H9 (cell line): ENCODE measurements at regions not wholly inside any gene's neighbourhood (a gene's known extent, or its start where the extent isn't known, plus 50 kb on each side); places are given as distances from the start of the nearest gene placed in this dataset.

Experiments used
- DNase-seq: peaks from one replicate; pipeline ENCODE4 v3.0.0-alpha.2; 2017
- H2AFZ ChIP-seq: one replicate; pipeline ENCODE4 v1.6.1; 2013; ENCODE audit warnings: mild to moderate bottlenecking, low read length, control low read depth, moderate library complexity
- H2AK5ac ChIP-seq: 2 replicates; pipeline ENCODE4 v1.6.1; 2013; ENCODE audit warnings: low read length, control low read depth, mixed read lengths; ENCODE audit not compliant: insufficient read length
- H2BK120ac ChIP-seq: one replicate; pipeline ENCODE4 v1.6.1; 2013; ENCODE audit warnings: low read depth, mild to moderate bottlenecking, low read length, control low read depth, inconsistent platforms; ENCODE audit not compliant: poor library complexity, severe bottlenecking
- H2BK12ac ChIP-seq: 2 replicates; pipeline ENCODE4 v1.6.1; 2013; ENCODE audit warnings: low read length, control low read depth, mixed read lengths, low read depth; ENCODE audit not compliant: insufficient read length
- H2BK15ac ChIP-seq: 2 replicates; pipeline ENCODE4 v1.6.1; 2013; ENCODE audit warnings: low read depth, low read length, control low read depth
- H2BK20ac ChIP-seq: one replicate; pipeline ENCODE4 v1.6.1; 2013; ENCODE audit warnings: low read depth, mild to moderate bottlenecking, low read length, control low read depth, inconsistent platforms; ENCODE audit not compliant: poor library complexity, severe bottlenecking
- H2BK5ac ChIP-seq: 2 replicates; pipeline ENCODE4 v1.6.1; 2013; ENCODE audit warnings: low read length, control low read depth, mixed read lengths; ENCODE audit not compliant: insufficient read length
- H3K14ac ChIP-seq: 2 replicates; pipeline ENCODE4 v1.6.1; 2013; ENCODE audit warnings: low read length, control low read depth; ENCODE audit not compliant: insufficient read depth
- H3K18ac ChIP-seq: 2 replicates; pipeline ENCODE4 v1.6.1; 2013; ENCODE audit warnings: low read depth, mild to moderate bottlenecking, mixed read lengths, low read length, control low read depth; ENCODE audit not compliant: insufficient read length
- H3K23ac ChIP-seq: 2 replicates; pipeline ENCODE4 v1.6.1; 2013; ENCODE audit warnings: low read length, control low read depth, mixed read lengths, low read depth; ENCODE audit not compliant: insufficient read length
- H3K23me2 ChIP-seq: 2 replicates; pipeline ENCODE4 v1.6.1; 2013; ENCODE audit warnings: low read depth, mild to moderate bottlenecking, mixed read lengths, low read length, control low read depth; ENCODE audit not compliant: insufficient read length, poor library complexity, severe bottlenecking
- H3K27ac ChIP-seq: 2 replicates; pipeline ENCODE4 v1.5.1; 2013; ENCODE audit warnings: low read length, control low read depth, mixed read lengths, low read depth; ENCODE audit not compliant: insufficient read length
- H3K27me3 ChIP-seq: 2 replicates; pipeline ENCODE4 v1.6.1; 2013; ENCODE audit warnings: low read length, control low read depth, inconsistent platforms; ENCODE audit not compliant: insufficient read depth
- H3K4ac ChIP-seq: 2 replicates; pipeline ENCODE4 v1.6.1; 2013; ENCODE audit warnings: low read depth, mild to moderate bottlenecking, control low read depth, inconsistent platforms, low read length, moderate library complexity
- H3K4me1 ChIP-seq: 2 replicates; pipeline ENCODE4 v1.6.1; 2013; ENCODE audit warnings: low read length, control low read depth, inconsistent platforms; ENCODE audit not compliant: insufficient read depth
- H3K4me2 ChIP-seq: 2 replicates; pipeline ENCODE4 v1.6.1; 2013; ENCODE audit warnings: low read length, control low read depth, mixed read lengths; ENCODE audit not compliant: insufficient read length, insufficient read depth
- H3K56ac ChIP-seq: 2 replicates; pipeline ENCODE4 v1.6.1; 2013; ENCODE audit warnings: low read depth, mild to moderate bottlenecking, mixed read lengths, low read length, control low read depth; ENCODE audit not compliant: insufficient read length
- H3K79me1 ChIP-seq: 2 replicates; pipeline ENCODE4 v1.6.1; 2013; ENCODE audit warnings: low read depth, mild to moderate bottlenecking, moderate library complexity, low read length, control low read depth, inconsistent platforms; ENCODE audit not compliant: insufficient read depth, poor library complexity, severe bottlenecking
- H3K79me2 ChIP-seq: 2 replicates; pipeline ENCODE4 v1.6.1; 2013; ENCODE audit warnings: low read length, control low read depth, inconsistent platforms; ENCODE audit not compliant: insufficient read depth
- H3K9ac ChIP-seq: 2 replicates; pipeline ENCODE4 v1.6.1; 2013; ENCODE audit warnings: low read length, control low read depth, mixed read lengths; ENCODE audit not compliant: insufficient read length; ENCODE audit errors: extremely low read depth
- H3K9me3 ChIP-seq: one replicate; pipeline ENCODE4 v1.6.1; 2013; ENCODE audit warnings: low read depth, low read length, inconsistent platforms; ENCODE audit not compliant: control insufficient read depth
- H3T11ph ChIP-seq: one replicate; pipeline ENCODE4 v1.6.1; 2013; ENCODE audit warnings: mild to moderate bottlenecking, low read length, control low read depth, inconsistent platforms
- H4K20me1 ChIP-seq: one replicate; pipeline ENCODE4 v1.6.1; 2013; ENCODE audit not compliant: control insufficient read depth, insufficient read length, insufficient read depth
- H4K5ac ChIP-seq: 2 replicates; pipeline ENCODE4 v1.6.1; 2013; ENCODE audit warnings: low read depth, mild to moderate bottlenecking, mixed read lengths, low read length, control low read depth; ENCODE audit not compliant: insufficient read length
- H4K8ac ChIP-seq: replicated peaks from 2 replicates; pipeline ENCODE4 v1.6.1; 2013; ENCODE audit warnings: low read length, control low read depth, mixed read lengths, low read depth; ENCODE audit not compliant: insufficient read length
- H4K91ac ChIP-seq: 2 replicates; pipeline ENCODE4 v1.6.1; 2013; ENCODE audit warnings: low read depth, mild to moderate bottlenecking, moderate library complexity, mixed read lengths, low read length, control low read depth; ENCODE audit not compliant: insufficient read length
- H3K27ac Mint-ChIP-seq, 3 experiments: 2 replicates in 2 of 3; 3 replicates in 1 of 3; pipeline ENCODE4 v1.8.0; 2020 to 2021; ENCODE audit warnings: mixed read lengths in 3 of 3, mild to moderate bottlenecking in 1 of 3, moderate library complexity in 1 of 3
- H3K27me3 Mint-ChIP-seq: 2 replicates; pipeline ENCODE4 v1.8.0; 2021; ENCODE audit warnings: low read depth, mild to moderate bottlenecking, moderate library complexity, mixed read lengths
- H3K36me3 Mint-ChIP-seq, 3 experiments: 2 replicates in 2 of 3; 3 replicates in 1 of 3; pipeline ENCODE4 v1.8.0; 2020 to 2021; ENCODE audit warnings: low read depth in 3 of 3, mixed read lengths in 3 of 3; ENCODE audit not compliant: insufficient read depth in 1 of 3
- H3K4me1 Mint-ChIP-seq, 2 experiments: 2 replicates each; pipeline ENCODE4 v1.8.0; 2020; ENCODE audit warnings: mixed read lengths in 2 of 2
- H3K4me3 Mint-ChIP-seq, 2 experiments: 2 replicates in 1 of 2; 3 replicates in 1 of 2; pipeline ENCODE4 v1.8.0; 2020 to 2021; ENCODE audit warnings: mild to moderate bottlenecking in 2 of 2, mixed read lengths in 2 of 2, moderate library complexity in 1 of 2
- H3K9me3 Mint-ChIP-seq, 2 experiments: 2 replicates in 1 of 2; 3 replicates in 1 of 2; pipeline ENCODE4 v1.8.0; 2020; ENCODE audit warnings: mild to moderate bottlenecking in 2 of 2, mixed read lengths in 2 of 2, moderate library complexity in 1 of 2
- CTCF ChIP-seq: fragments of 200-600 bp; sonication (generic); conservative IDR thresholded peaks from 3 replicates; pipeline ENCODE4 v1.8.0; 2021; ENCODE audit warnings: antibody characterized with exemption, mild to moderate bottlenecking
- WGBS: extraction: QIAGEN DNeasy Blood & Tissue Kit; methylation state at CpG from one replicate; pipeline ENCODE4 v1.1.7; 2013; ENCODE audit warnings: missing lambda C conversion rate, low lambda C conversion rate, mixed read lengths; ENCODE audit not compliant: insufficient read length; ENCODE audit errors: extremely low coverage; 5-methylcytosine and 5-hydroxymethylcytosine counted together

- no peak overlapping the region for H3K18ac ChIP-seq
- no peak overlapping the region for H3K9ac ChIP-seq
- H2BK12ac ChIP-seq = no peak overlapping the region
- no peaks in the 10 kb centered on the region for H3K4me1 ChIP-seq
- no peak overlapping the region for H2BK120ac ChIP-seq
- no peak overlapping the region for H2AK5ac ChIP-seq
- H3K79me1 ChIP-seq = no peaks in the 10 kb centered on the region
- no peaks in the 10 kb centered on the region for H3K79me2 ChIP-seq
- Mint-ChIP-seq H3K27ac (no peak overlapping the region), H3K4me3 (no peak overlapping the region), H3K36me3 (no peaks in the 10 kb centered on the region), H3K4me1 (peaks cover 13 to 18% of the 10 kb centered on the region in 2 experiments), H3K9me3 (no peaks in the 10 kb centered on the region), H3K27me3 (peaks cover 3% of the 10 kb centered on the region)
- DNase-seq = no peak
- H3T11ph ChIP-seq = no peak overlapping the region
- no peak overlapping the region for H3K56ac ChIP-seq
- H3K9me3 ChIP-seq = no peaks in the 10 kb centered on the region
- H2BK20ac ChIP-seq = no peak overlapping the region
- no peak overlapping the region for H2BK15ac ChIP-seq
- H4K20me1 ChIP-seq = no peaks in the 10 kb centered on the region
- no peak overlapping the region for H2AFZ ChIP-seq
- H3K14ac ChIP-seq = no peak overlapping the region
- H3K23me2 ChIP-seq = no peaks in the 10 kb centered on the region
- no peak for TF ChIP-seq CTCF
- no peak overlapping the region for H4K91ac ChIP-seq
- H3K4me2 ChIP-seq = no peak overlapping the region
- H2BK5ac ChIP-seq = no peak overlapping the region
- no peak overlapping the region for H4K5ac ChIP-seq
- no peak overlapping the region for H3K27ac ChIP-seq
- H4K8ac ChIP-seq = no peak overlapping the region
- 100% methylated on average over 1 of the region's 3 CpGs for WGBS
- no peak overlapping the region for H3K23ac ChIP-seq
- H3K4ac ChIP-seq = no peak overlapping the region
- H3K27me3 ChIP-seq = no peaks in the 10 kb centered on the region
These were observed 265.8 kb upstream of the RAB4A start for GRCh38 chr1:229005097-229005496.
